ENCODE measurements at regions not wholly inside any gene's neighbourhood (a gene's known extent, or its start where the extent isn't known, plus 50 kb on each side); places are given as distances from the start of the nearest gene placed in this dataset.

GRCh38 chr5:13591621-13592020, 352.9 kb downstream of the DNAH5 start:
- TF ChIP-seq EZH2phosphoT487 (IDR thresholded peaks at IDR 0.05; ENCODE audit: low read depth, severe bottlenecking, unreplicated experiment) = no peak
- no peak for TF ChIP-seq CTCF (IDR thresholded peaks at IDR 0.05; ENCODE audit: poor library complexity)
- no peak for TF ChIP-seq EZH2 (IDR thresholded peaks at IDR 0.05; ENCODE audit: borderline replicate concordance)

Data from hepatocyte (in vitro differentiated cells).